GM04504 (cell line): ENCODE measurements at regions not wholly inside any gene's neighbourhood (a gene's known extent, or its start where the extent isn't known, plus 50 kb on each side); places are given as distances from the start of the nearest gene placed in this dataset.
A peak's percentile ranks its signal among the peaks of the same experiment; 100 is the strongest.
"Not testable (repeated sequence)": the region's sequence is repeated elsewhere in the genome, so short reads cannot be mapped to it uniquely, and the experiment has no call there.

ENCODE experiments used
- DNase-seq: peaks from one replicate; pipeline ENCODE4 v3.0.0-alpha.2; 2012; ENCODE audit warnings: low read depth

DNA sequence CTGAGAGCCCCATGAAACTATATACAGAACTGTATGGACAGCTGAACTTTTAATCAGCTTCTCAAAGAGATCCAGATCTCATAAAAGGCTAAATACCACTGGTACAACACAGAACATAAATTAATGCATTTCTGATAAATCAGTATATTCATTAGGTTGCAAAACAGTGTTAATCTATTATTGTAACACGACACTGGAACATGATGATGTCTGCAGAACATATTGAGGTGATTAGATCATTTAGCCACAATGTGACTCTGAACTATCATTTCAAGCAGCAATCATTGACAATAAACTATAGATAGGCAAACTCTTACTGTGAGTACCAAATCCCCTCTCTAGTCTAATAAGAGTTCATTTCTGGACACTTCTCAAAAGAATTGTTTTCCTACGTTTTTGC, 50.3 kb downstream of the GASK1B start:
- DNase-seq: no peak

DNA sequence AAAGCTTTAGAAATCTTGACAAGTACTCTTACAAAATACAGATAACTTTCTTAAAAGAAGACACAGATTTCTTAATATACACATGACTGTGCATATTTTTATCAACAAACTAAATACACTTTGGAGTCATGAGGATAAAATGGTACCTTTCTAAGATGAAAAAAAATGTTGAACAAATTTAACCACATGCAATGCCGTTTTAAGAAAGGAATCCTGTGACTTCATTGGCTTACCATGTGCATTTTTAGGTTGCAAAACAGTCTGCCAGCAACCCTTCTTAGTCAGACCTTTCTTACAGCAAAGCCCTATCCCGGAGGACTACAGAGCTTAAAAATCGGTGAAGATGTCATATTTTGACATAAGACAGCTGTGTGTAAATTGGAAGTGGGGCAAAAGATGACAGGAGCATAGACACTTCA, 51.7 kb downstream of the GASK1B start:
- DNase-seq: peak; percentile 88

GRCh38 chr4:158120645-158121151, 52.1 kb downstream of the GASK1B start:
- DNase-seq: not testable (repeated sequence)

GRCh38 chr4:158112611-158113010, 60.2 kb downstream of the GASK1B start:
- no peak for DNase-seq

- DNase-seq: no peak
Measured at GRCh38 chr4:158111241-158111640, 61.6 kb downstream of the GASK1B start.

DNA sequence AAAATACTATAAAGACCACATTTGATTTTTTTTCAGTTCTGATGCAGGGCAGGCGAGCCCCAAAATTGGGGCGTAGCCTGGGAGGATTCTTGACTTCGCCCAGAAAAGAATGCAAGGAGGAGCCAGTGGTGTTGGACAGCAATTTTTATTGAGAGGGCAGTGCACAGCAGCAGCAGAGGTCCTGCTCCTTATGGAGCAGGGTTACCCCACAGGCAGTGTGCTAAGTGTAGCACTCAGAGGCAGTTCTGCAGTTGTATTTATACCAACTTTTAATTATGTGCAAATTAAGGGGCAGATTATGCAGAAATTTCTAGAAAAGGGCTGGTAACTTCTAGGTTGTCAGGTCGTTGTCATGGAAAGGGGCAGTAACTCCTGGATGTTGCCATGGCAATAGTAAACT, 69.9 kb downstream of the GASK1B start:
- DNase-seq: no peak

- DNase-seq: no peak
Measured at GRCh38 chr4:158099686-158100085, 73.1 kb downstream of the GASK1B start.

GRCh38 chr4:158098802-158099201, 74.0 kb downstream of the GASK1B start:
- DNase-seq: no peak

GRCh38 chr4:158094413-158095134, 78.3 kb downstream of the GASK1B start:
- no peak for DNase-seq

GRCh38 chr4:158090323-158090722, 82.5 kb downstream of the GASK1B start:
- DNase-seq: no peak

- not testable (repeated sequence) for DNase-seq
Measured at GRCh38 chr4:158089897-158090296, 82.9 kb downstream of the GASK1B start.

GRCh38 chr4:158080354-158080753, 92.5 kb downstream of the GASK1B start:
- no peak for DNase-seq

- peak; percentile 32 for DNase-seq
Measured at GRCh38 chr4:158079661-158080060, 93.2 kb downstream of the GASK1B start.

DNA sequence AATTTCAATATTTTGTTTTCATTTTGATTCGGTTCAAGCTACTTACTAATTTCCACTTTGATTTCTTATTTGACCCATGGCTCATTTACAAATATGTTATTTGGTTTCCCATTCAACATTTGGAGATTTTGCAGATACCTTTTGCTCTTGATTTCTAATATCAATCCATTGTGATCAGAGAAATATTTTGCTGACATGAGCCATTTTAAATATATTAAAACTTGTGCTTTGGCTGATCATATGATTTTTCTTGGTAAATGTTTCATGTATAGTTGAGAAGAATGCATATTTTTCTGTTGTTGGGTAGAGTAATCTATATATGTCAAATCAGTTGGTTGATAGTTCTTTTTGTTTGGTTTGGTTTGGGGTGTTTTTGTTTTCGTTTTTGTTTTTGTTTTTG, 95.0 kb downstream of the GASK1B start:
- DNase-seq: no peak

DNA sequence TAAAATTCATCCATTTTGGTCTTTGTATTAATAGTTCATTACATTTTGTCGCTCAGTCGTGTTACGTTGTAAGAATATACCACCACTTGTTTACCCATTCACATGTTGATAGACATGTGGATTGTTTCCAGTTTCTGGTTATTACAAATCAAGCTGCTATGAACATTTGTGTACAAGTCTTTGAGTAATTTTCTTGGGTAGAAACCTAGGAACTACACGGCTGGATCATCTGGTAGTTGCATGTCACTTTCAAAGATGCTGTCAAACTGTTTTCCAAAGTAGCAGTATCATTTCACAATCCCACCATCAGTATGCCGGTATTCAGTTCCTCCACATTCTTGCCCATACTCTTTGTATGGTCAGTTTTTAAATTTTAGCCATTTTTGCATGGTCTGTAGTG, 98.0 kb downstream of the GASK1B start:
- DNase-seq: no peak

- DNase-seq: no peak
Measured at GRCh38 chr4:158071931-158072330, 100.9 kb downstream of the GASK1B start.

DNA sequence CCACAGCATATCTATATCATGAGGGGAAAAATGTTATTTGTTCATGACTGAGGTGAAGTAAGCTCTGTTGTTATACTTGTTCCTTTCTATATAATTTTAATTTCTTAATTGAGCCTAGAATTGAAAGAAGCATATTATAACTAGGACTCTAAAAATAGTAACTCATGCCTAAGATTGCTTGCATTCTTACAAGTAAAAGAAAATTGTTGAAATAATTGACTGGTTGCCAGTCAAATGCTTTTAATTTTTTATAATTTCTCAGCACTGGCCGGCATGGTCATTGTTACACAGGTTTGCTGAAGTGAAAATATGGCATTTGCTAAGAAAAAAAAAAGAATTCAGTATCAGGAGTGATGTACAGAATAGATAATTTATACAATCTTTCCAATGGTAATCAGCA, 104.8 kb downstream of the GASK1B start:
- no peak for DNase-seq

DNA sequence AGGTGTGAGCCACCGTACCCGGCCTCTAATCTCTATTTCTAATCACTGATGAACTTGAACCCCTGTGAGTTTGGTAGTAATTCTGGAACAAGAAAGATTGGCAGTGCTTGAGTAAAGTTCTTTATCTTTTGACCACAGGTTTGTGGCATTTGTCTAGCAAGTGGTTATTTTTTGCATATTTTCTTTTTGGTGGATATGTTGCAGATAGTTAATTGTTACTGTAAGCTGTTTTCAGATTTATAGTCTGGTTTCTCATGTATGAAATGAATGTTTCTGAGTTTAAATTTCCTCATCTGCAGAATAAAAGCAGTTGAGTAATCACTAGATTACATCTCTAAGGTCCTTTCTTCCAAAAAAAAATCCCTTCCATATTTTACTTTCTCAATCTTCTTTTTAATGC, 105.2 kb downstream of the GASK1B start:
- DNase-seq: no peak

GRCh38 chr4:158065603-158066002, 107.2 kb downstream of the GASK1B start:
- no peak for DNase-seq

DNA sequence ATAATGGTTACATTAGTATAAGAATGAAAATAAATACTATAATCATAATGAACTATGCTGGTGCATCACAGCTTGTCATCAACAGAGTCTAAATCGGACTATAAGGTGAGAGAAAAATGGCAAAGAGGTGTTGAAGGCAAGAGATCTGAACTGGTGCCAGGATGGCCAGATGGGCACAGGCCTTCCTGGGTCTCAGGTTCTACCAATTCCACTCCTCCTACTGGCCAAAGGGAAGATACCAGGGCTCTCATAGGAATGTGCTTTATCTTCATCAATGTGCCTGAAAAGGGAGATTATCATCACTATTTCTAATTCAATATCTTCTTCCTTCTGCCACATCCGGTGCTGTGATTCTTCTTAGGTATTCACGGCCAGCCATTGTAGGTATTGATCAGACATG, 107.6 kb downstream of the GASK1B start:
- no peak for DNase-seq

DNA sequence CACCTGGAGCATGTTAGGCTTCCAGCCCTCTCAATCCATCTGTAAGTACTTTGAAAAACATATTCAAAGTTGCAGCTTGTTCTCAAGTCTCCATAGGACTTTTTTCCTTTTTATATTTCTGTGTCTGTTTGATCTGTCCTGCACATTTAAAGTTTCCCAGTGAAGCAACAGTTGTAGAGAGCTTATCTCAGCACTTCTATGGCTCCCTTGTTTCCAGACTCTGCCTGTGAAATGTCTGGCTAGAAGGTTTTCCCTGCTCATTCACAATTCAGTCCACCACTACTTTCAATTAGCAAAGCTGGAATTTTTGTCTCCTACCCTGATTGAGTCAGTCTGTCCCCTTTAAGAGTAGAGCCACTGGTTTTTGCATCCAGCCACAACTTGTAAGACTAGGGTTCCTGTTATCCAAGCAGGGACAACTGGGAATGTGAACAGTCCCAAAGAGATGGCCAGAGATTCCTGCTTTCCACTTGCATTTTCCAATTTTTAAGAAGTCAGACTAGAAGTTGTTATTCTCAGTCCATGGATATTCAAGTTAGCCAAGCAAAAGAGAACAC, 116.1 kb downstream of the GASK1B start:
- DNase-seq: no peak

DNA sequence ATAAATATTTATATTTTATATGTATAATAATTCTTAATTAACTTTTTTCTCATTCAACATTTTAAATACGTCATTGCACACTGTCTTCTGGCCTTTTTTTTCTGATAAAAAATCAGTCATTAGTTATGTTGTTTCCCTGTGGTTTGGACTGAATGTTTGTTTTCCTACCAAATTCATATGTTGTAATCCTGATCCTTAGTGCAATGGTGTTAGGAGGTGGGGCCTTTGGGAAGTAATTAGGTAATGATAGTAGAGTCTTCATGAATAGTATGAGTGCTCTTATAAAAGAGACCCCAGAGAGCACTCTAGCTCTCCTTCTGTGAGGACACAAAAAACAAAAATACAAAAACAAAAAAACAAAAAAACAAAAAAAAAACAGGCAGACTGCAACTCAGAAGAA, 117.2 kb downstream of the GASK1B start:
- DNase-seq: no peak

DNA sequence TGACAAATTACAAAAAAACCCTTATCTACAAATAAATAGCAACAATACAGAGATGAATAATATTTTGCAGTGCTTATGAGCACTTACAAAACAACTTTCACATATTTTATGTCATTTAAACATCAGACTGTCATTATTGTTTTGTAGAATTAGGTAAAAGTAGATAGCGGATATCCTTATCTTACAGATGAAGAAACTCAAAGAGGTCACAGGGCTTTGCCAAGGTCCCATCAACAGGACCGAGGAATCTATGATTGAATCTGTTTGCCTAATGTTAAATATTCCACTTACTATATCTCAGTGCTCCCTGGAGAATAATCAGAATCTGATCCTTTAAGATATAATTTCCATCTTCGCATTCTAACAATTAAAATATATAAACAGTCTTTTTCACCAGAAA, 119.0 kb downstream of the GASK1B start:
- DNase-seq: no peak

DNA sequence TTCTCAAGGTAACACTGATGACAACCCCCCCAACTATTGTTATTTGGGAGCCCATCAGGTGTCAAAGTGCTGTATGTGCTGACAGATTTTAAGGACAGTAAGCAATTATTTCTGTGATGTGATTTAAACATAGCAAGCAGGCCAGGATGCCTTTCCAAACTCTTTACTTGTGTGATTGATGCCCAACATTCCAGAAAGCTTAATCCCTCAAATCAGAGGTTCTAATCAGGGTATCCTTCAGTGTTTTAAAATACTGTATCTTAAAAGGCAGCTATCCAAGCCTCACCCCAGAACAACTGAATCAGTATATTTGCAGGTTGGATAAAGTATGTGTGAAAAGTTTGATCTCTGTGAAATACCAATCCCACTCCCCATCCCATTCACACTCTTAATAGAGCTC, 119.7 kb downstream of the GASK1B start:
- DNase-seq: no peak
